PC-3 (cell line): ENCODE measurements at regions not wholly inside any gene's neighbourhood (a gene's known extent, or its start where the extent isn't known, plus 50 kb on each side); places are given as distances from the start of the nearest gene placed in this dataset.

ENCODE experiments used
- ATAC-seq: fragments of 200-7000 bp; cut with Tn5 transposase; 2 replicates; pipeline ENCODE4 v1.9.1; 2020; ENCODE audit warnings: mild to moderate bottlenecking, moderate library complexity
- BruUV-seq: library from RNA; stranded (reverse); fragments of 400-500 nt; replicated peaks from 2 replicates; lab custom pipeline; 2021; lab: Mats Ljungman, UMichigan
- CTCF ChIA-PET: fragments of 300-600 bp; sonication (Branson Sonifier 250); formaldehyde crosslinking; loops from one replicate; lab custom pipeline; 2022; ENCODE audit warnings: antibody characterized with exemption; lab: Charles Lee
- POLR2A ChIA-PET: fragments of 300-600 bp; sonication (Branson Sonifier 250); formaldehyde crosslinking; loops from one replicate; lab custom pipeline; 2022; ENCODE audit warnings: antibody characterized with exemption; ENCODE audit not compliant: unreplicated experiment; lab: Charles Lee
- DNase-seq: peaks from one replicate; pipeline ENCODE4 v3.0.0-alpha.2; 2015
- H2AFZ ChIP-seq: fragments of 300-600 bp; sonication (generic); 2 replicates; pipeline ENCODE4 v1.6.0; 2016; ENCODE audit warnings: antibody characterized with exemption, low read length
- H3F3A ChIP-seq: fragments of 300-600 bp; sonication (generic); one replicate; pipeline ENCODE4 v1.6.0; 2017; ENCODE audit warnings: antibody characterized with exemption, low read length, control low read depth, mild to moderate bottlenecking; ENCODE audit not compliant: unreplicated experiment
- H3K27ac ChIP-seq: fragments of 300-600 bp; sonication (generic); 2 replicates; pipeline ENCODE4 v1.5.1; 2016; ENCODE audit warnings: mild to moderate bottlenecking, low read length
- H3K27me3 ChIP-seq: fragments of 300-600 bp; sonication (generic); 2 replicates; pipeline ENCODE4 v1.6.1; 2016; ENCODE audit warnings: low read length, mixed read lengths
- H3K36me3 ChIP-seq: fragments of 300-600 bp; sonication (generic); 2 replicates; pipeline ENCODE4 v1.6.1; 2016; ENCODE audit warnings: low read depth, mixed run types, low read length, mixed read lengths
- H3K4me1 ChIP-seq: fragments of 300-600 bp; sonication (generic); 2 replicates; pipeline ENCODE4 v1.5.1; 2016; ENCODE audit warnings: low read length; ENCODE audit not compliant: insufficient read depth
- H3K4me2 ChIP-seq: fragments of 300-600 bp; sonication (generic); 2 replicates; pipeline ENCODE4 v1.6.0; 2016; ENCODE audit warnings: low read length
- H3K4me3 ChIP-seq: fragments of 300-600 bp; sonication (generic); 2 replicates; pipeline ENCODE4 v1.5.1; 2016; ENCODE audit warnings: mild to moderate bottlenecking, low read length, mixed read lengths
- H3K79me2 ChIP-seq: fragments of 300-600 bp; sonication (generic); 2 replicates; pipeline ENCODE4 v1.6.1; 2017; ENCODE audit warnings: low read length, mixed read lengths
- H3K9ac ChIP-seq: fragments of 300-600 bp; sonication (generic); 2 replicates; pipeline ENCODE4 v1.6.0; 2016; ENCODE audit warnings: mild to moderate bottlenecking, low read length
- H3K9me2 ChIP-seq: fragments of 300-600 bp; sonication (generic); replicated peaks from 2 replicates; pipeline ENCODE4 v1.6.1; 2016; ENCODE audit warnings: mixed run types, low read length, mixed read lengths
- H3K9me3 ChIP-seq: fragments of 300-600 bp; sonication (generic); 2 replicates; pipeline ENCODE4 v1.6.1; 2016; ENCODE audit warnings: low read length, mixed read lengths
- H4K20me1 ChIP-seq: fragments of 300-600 bp; sonication (generic); 2 replicates; pipeline ENCODE4 v1.6.1; 2016; ENCODE audit warnings: low read length, mixed read lengths
- EZH2 ChIP-seq: fragments of 300-600 bp; sonication (generic); IDR thresholded peaks from one replicate; pipeline ENCODE4 v1.6.1; 2017; ENCODE audit warnings: antibody characterized with exemption, mild to moderate bottlenecking, low read length; ENCODE audit not compliant: unreplicated experiment
- EZH2phosphoT487 ChIP-seq: fragments of 300-600 bp; sonication (generic); IDR thresholded peaks from 2 replicates; pipeline ENCODE4 v1.6.1; 2018; ENCODE audit warnings: mild to moderate bottlenecking, antibody characterized with exemption, low read length, borderline replicate concordance
- intact Hi-C: fragments of 100-400 bp; cut with micrococcal nuclease; formaldehyde crosslinking; loops from 2 replicates; pipeline ENCODE4 v1.9.0; 2023
- TF ChIP-seq, protein P1 (sequence below): fragments of 300-600 bp; sonication (generic); conservative IDR thresholded peaks from 2 replicates; pipeline ENCODE4 v1.5.1; 2017; ENCODE audit warnings: antibody characterized with exemption, low read depth, mild to moderate bottlenecking, low read length

DNA sequence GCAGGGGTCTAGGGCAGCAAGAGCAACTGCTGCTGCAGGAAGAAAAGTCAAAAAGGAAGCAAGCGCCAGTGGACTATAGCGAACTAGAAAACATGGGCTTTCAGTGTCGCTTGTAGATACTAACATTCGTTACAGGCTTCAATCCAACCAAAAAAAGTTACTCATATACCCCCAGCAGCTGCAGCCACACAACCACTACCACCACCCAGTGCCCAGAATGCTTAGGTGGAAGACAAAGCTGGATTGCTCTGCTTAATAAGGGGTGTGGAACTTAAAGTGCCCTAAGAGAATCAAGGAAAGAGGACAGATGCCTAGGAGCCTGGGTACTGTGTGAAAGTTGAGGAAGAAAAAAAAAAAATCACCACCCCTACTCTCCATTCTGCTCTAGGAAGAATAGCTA is 203.6 kb downstream of the ELAVL2 start:
- POLR2A ChIA-PET = interaction anchor here (0.7 kb wide), 1 partner anchor 15 kb away, joined by 3 read pairs; no protein-coding TSS in a partner anchor
- intact Hi-C loops = loop anchor here (1.0 to 10.0 kb wide), 7 partner anchors 16 to 498 kb away; partner anchors contain the start of gene ELAVL2
- CTCF ChIA-PET = interaction anchor here (0.6 kb wide), 1 partner anchor 106 kb away, joined by 3 read pairs; no protein-coding TSS in a partner anchor
- H3K4me1 ChIP-seq = peaks cover 39% of the 10 kb centered on the region
- TF ChIP-seq EZH2phosphoT487 = no peak
- H3K4me2 ChIP-seq = peak overlapping the region; percentile 55
- H4K20me1 ChIP-seq = no peaks in the 10 kb centered on the region
- no peaks in the 10 kb centered on the region for H3K9me2 ChIP-seq
- DNase-seq (peak; percentile 62), ATAC-seq (peak; percentile 49)
- H2AFZ ChIP-seq = 0 out of 2 replicates have a peak overlapping the region, but pooled peaks have one; percentile 11
- peaks cover 11% of the 10 kb centered on the region for H3K36me3 ChIP-seq
- H3K27me3 ChIP-seq = no peaks in the 10 kb centered on the region
- H3K79me2 ChIP-seq = no peaks in the 10 kb centered on the region
- peaks cover 5% of the 10 kb centered on the region for H3F3A ChIP-seq
- BruUV-seq = no TSS peak
- peak overlapping the region; percentile 94 for H3K9ac ChIP-seq
- no peaks in the 10 kb centered on the region for H3K9me3 ChIP-seq
- peak overlapping the region; percentile 100 for H3K27ac ChIP-seq
- no peak overlapping the region for H3K4me3 ChIP-seq

DNA sequence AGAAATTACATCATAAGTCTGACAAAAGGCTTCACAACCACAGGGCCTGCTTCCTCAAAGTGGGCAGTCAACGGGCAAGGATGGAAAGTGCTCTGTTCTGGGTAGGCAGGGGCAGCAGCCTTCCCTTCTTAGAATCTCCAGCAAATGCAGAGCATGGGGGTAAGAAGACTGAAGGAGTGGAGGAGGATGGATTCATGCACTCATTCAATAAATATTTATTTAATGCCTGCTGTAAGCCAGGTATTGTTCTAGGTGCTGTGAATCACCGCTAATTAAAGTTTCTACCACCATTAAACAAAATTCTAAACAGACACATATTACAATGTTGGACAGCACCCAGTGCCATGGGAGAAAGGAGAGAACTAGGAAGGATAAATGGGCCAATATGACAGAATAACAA is 195.6 kb downstream of the ELAVL2 start:
- no peaks in the 10 kb centered on the region for H3K79me2 ChIP-seq
- H3K4me3 ChIP-seq = no peak overlapping the region
- peak overlapping the region; percentile 83 for H3K27ac ChIP-seq
- peaks cover 15% of the 10 kb centered on the region for H3K36me3 ChIP-seq
- intact Hi-C loops = no loop called here
- H3K4me1 ChIP-seq = peaks cover 17% of the 10 kb centered on the region
- ATAC-seq = peak; percentile 97
- ChIA-PET CTCF (no interaction called here), POLR2A (no interaction called here)
- TF ChIP-seq EZH2phosphoT487 (no peak), EZH2 (no peak)
- TF ChIP-seq, protein P1, sequence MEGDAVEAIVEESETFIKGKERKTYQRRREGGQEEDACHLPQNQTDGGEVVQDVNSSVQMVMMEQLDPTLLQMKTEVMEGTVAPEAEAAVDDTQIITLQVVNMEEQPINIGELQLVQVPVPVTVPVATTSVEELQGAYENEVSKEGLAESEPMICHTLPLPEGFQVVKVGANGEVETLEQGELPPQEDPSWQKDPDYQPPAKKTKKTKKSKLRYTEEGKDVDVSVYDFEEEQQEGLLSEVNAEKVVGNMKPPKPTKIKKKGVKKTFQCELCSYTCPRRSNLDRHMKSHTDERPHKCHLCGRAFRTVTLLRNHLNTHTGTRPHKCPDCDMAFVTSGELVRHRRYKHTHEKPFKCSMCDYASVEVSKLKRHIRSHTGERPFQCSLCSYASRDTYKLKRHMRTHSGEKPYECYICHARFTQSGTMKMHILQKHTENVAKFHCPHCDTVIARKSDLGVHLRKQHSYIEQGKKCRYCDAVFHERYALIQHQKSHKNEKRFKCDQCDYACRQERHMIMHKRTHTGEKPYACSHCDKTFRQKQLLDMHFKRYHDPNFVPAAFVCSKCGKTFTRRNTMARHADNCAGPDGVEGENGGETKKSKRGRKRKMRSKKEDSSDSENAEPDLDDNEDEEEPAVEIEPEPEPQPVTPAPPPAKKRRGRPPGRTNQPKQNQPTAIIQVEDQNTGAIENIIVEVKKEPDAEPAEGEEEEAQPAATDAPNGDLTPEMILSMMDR = no peak
- peak; percentile 59 for DNase-seq
- H3F3A ChIP-seq = no peaks in the 10 kb centered on the region
- H3K9ac ChIP-seq = peak overlapping the region; percentile 47
- no peak overlapping the region for H2AFZ ChIP-seq
- peak overlapping the region; percentile 23; the same call in 1 of the 2 replicates for H3K4me2 ChIP-seq
- BruUV-seq = no TSS peak
- H4K20me1 ChIP-seq = no peaks in the 10 kb centered on the region
- H3K9me2 ChIP-seq = no peaks in the 10 kb centered on the region
- H3K27me3 ChIP-seq = no peaks in the 10 kb centered on the region
- no peaks in the 10 kb centered on the region for H3K9me3 ChIP-seq

- Histone ChIP-seq H3K79me2 (no peaks in the 10 kb centered on the region), H3K9me2 (no peaks in the 10 kb centered on the region), H3K9ac (no peak overlapping the region), H3K4me1 (peaks cover 45% of the 10 kb centered on the region), H3F3A (no peaks in the 10 kb centered on the region), H2AFZ (no peak overlapping the region), H3K4me3 (no peak overlapping the region), H3K27me3 (no peaks in the 10 kb centered on the region), H3K9me3 (no peaks in the 10 kb centered on the region), H4K20me1 (no peaks in the 10 kb centered on the region), H3K27ac (no peak overlapping the region), H3K4me2 (no peak overlapping the region), H3K36me3 (peaks cover 14% of the 10 kb centered on the region)
- CTCF ChIA-PET = no interaction called here
- ATAC-seq (no peak), DNase-seq (no peak)
- no TSS peak for BruUV-seq
- intact Hi-C loops = no loop called here
- POLR2A ChIA-PET = no interaction called here
- TF ChIP-seq EZH2 (no peak), EZH2phosphoT487 (no peak)
- TF ChIP-seq, protein P1 = no peak
Observed at GRCh38 chr9:23635276-23635675, 190.8 kb downstream of the ELAVL2 start.
